ENCODE measurements at regions not wholly inside any gene's neighbourhood (a gene's known extent, or its start where the extent isn't known, plus 50 kb on each side); places are given as distances from the start of the nearest gene placed in this dataset.

DNA sequence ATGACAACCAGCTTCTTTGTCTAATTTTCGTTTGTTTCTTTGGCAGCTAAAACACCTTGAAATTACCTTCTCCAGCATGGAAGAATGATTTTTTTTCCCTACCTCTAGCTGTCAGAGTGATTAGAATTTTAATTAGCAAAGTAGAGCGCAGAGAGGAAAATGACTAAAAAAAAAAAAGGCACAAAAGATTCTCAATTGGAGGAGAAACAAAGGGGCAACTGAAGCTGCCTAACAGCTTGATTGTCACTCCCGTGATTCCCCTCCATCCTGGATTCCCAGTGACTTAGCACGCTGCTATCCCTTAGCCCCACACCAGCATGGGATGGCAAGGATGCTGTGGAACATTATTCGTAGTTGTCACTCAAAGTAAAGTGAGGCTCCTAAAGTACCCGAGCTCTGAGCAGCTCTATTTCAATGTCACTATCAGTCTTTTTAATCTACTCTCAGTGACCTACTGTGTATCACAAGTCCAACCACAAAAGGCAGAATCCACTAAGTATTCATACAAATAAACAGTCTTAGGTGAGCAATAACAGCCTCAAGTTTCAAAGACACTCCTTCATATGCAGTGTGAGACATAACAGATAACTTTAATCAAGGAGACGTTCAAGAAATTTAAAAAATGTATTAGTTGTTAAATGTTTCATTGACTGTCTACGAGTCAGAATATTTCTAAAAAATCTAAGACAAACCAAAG is 710.0 kb upstream of the GRAMD2B start:
- DNase-seq (ENCODE audit: extremely low spot score) = no peak
- TF ChIP-seq, protein P1, sequence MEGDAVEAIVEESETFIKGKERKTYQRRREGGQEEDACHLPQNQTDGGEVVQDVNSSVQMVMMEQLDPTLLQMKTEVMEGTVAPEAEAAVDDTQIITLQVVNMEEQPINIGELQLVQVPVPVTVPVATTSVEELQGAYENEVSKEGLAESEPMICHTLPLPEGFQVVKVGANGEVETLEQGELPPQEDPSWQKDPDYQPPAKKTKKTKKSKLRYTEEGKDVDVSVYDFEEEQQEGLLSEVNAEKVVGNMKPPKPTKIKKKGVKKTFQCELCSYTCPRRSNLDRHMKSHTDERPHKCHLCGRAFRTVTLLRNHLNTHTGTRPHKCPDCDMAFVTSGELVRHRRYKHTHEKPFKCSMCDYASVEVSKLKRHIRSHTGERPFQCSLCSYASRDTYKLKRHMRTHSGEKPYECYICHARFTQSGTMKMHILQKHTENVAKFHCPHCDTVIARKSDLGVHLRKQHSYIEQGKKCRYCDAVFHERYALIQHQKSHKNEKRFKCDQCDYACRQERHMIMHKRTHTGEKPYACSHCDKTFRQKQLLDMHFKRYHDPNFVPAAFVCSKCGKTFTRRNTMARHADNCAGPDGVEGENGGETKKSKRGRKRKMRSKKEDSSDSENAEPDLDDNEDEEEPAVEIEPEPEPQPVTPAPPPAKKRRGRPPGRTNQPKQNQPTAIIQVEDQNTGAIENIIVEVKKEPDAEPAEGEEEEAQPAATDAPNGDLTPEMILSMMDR (IDR thresholded peaks at IDR 0.05; ENCODE audit: control extremely low read depth, extremely low read depth, low read depth, missing control alignments) = no peak
- ChIA-PET POLR2A (no interaction called here), CTCF (no interaction called here)

DNA sequence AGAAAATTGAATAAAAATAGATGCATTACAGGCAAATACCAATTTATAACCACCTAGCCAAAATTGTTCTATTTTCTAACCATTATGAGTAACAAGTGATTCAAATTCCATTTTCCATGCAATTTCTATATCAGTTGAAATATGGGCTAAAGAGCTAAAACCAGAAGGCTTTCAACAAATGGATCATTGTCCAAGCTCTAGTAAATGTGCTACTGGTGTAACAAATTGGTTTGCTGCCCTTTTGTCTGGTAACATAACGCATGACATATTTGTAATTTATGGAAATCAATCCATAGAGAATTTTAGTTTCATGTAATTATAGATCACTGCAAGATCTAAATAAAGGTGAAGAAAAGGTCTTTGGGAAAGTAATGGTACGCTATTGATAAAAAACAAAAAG is 708.0 kb upstream of the GRAMD2B start:
- DNase-seq (ENCODE audit: extremely low spot score) = no peak
- POLR2A ChIA-PET = no interaction called here
- CTCF ChIA-PET = no interaction called here
- TF ChIP-seq, protein P1 (IDR thresholded peaks at IDR 0.05; ENCODE audit: control extremely low read depth, extremely low read depth, low read depth, missing control alignments) = no peak

- POLR2A ChIA-PET = no interaction called here
- CTCF ChIA-PET = no interaction called here
- no peak for DNase-seq (ENCODE audit: extremely low spot score)
- TF ChIP-seq, protein P1 (IDR thresholded peaks at IDR 0.05; ENCODE audit: control extremely low read depth, extremely low read depth, low read depth, missing control alignments) = no peak
Measured at GRCh38 chr5:125717209-125717608, 706.0 kb upstream of the GRAMD2B start.

- ChIA-PET CTCF (interaction anchor here (1.5 to 2.7 kb wide), 2 partner anchors 10 to 20 kb away, joined by 3 to 5 read pairs; no protein-coding TSS in a partner anchor), POLR2A (no interaction called here)
- DNase-seq (ENCODE audit: extremely low spot score) = no peak
- TF ChIP-seq, protein P1 (IDR thresholded peaks at IDR 0.05; ENCODE audit: control extremely low read depth, extremely low read depth, low read depth, missing control alignments) = no peak
Measured at GRCh38 chr5:125719681-125720347, 703.4 kb upstream of the GRAMD2B start.

- TF ChIP-seq, protein P1 (IDR thresholded peaks at IDR 0.05; ENCODE audit: control extremely low read depth, extremely low read depth, low read depth, missing control alignments) = no peak
- CTCF ChIA-PET = interaction anchor here (1.5 to 2.7 kb wide), 2 partner anchors 10 to 20 kb away, joined by 3 to 5 read pairs; no protein-coding TSS in a partner anchor
- DNase-seq (ENCODE audit: extremely low spot score) = no peak
- POLR2A ChIA-PET = no interaction called here
Measured at GRCh38 chr5:125720348-125720685, 702.9 kb upstream of the GRAMD2B start.

DNA sequence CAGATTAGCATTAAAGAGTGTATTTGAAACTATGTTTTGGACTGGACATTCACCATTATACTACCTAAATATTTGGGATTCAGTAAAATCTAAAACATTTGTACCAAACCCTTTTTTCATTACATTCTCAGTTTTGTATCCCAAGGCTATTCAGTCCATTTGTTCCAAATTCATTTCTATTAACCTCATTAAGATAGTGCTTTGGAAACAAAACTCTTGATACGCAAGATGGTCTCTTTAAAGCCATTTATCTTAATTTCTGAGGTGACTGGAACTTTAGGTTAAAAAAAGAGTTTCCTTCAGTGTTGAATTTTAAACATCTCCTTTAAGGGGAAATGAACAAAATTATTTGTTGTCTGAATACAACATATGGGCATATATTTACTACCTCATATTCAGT is 702.5 kb upstream of the GRAMD2B start:
- TF ChIP-seq, protein P1 (IDR thresholded peaks at IDR 0.05; ENCODE audit: control extremely low read depth, extremely low read depth, low read depth, missing control alignments) = no peak
- POLR2A ChIA-PET = no interaction called here
- DNase-seq (ENCODE audit: extremely low spot score) = no peak

More for the DNA sequence above, 702.5 kb upstream of the GRAMD2B start:
- CTCF ChIA-PET = interaction anchor here (1.5 kb wide), 1 partner anchor 11 kb away, joined by 3 read pairs; no protein-coding TSS in a partner anchor

Measured in GM10248 (cell line).